ENCODE measurements at regions not wholly inside any gene's neighbourhood (a gene's known extent, or its start where the extent isn't known, plus 50 kb on each side); places are given as distances from the start of the nearest gene placed in this dataset.

GRCh38 chrX:110504947-110505346 is 146.3 kb downstream of the RTL9 start:
- Histone ChIP-seq H3K9ac (replicated peaks; ENCODE audit: extremely low read depth, insufficient read depth, low read length) (no peak overlapping the region), H2AFZ (ENCODE audit: low read depth, low read length) (no peak overlapping the region), H3K4me1 (ENCODE audit: control insufficient read depth, extremely low read depth, insufficient read depth, low read length) (no peaks in the 10 kb centered on the region), H3K9me3 (replicated peaks; ENCODE audit: control insufficient read depth, insufficient read depth, low read length) (no peaks in the 10 kb centered on the region), H3K4me3 (replicated peaks in 1 of 3; ENCODE audit: insufficient read depth in 1 of 3, low read depth in 1 of 3, low read length in 3 of 3) (no peak overlapping the region), H3K4me2 (ENCODE audit: insufficient read depth, low read length) (no peak overlapping the region), H3K27ac (ENCODE audit: insufficient read depth, low read depth, low read length) (no peak overlapping the region), H3K9me1 (replicated peaks; ENCODE audit: control insufficient read depth, extremely low read depth, insufficient read depth, low read length) (no peaks in the 10 kb centered on the region), H4K20me1 (replicated peaks; ENCODE audit: control insufficient read depth, extremely low read depth, insufficient read depth, low read length) (no peaks in the 10 kb centered on the region), H3K27me3 (ENCODE audit: control insufficient read depth in 2 of 2, insufficient read depth in 2 of 2, low read length in 2 of 2) (no peaks in the 10 kb centered on the region), H3K79me2 (ENCODE audit: control insufficient read depth, insufficient read depth, low read length) (no peaks in the 10 kb centered on the region), H3K36me3 (ENCODE audit: control insufficient read depth in 2 of 2, extremely low read depth in 1 of 2, insufficient read depth in 2 of 2, low read length in 2 of 2) (no peaks in the 10 kb centered on the region)
- TF ChIP-seq POLR2AphosphoS5 (IDR thresholded peaks at IDR 0.05; ENCODE audit: insufficient read depth, low read depth, low read length) = no peak
- no peak for TF ChIP-seq JUN (IDR thresholded peaks at IDR 0.05; ENCODE audit: borderline replicate concordance, insufficient read depth, insufficient read length, low read depth)
- no peak for TF ChIP-seq POLR2A (IDR thresholded peaks at IDR 0.05; ENCODE audit: low read depth, low read length)
- TF ChIP-seq MYC (IDR thresholded peaks at IDR 0.05; ENCODE audit: low read depth, low read length) = no peak
- no peak for TF ChIP-seq GATA2 (IDR thresholded peaks at IDR 0.05; ENCODE audit: insufficient read depth, insufficient read length, low read depth, low read length)
- no peak for TF ChIP-seq FOS (IDR thresholded peaks at IDR 0.05; ENCODE audit: borderline replicate concordance, insufficient read depth, low read length)
- no peak for TF ChIP-seq MAX (IDR thresholded peaks at IDR 0.05; ENCODE audit: insufficient read depth, insufficient read length)
- TF ChIP-seq CTCF (IDR thresholded peaks at IDR 0.05; ENCODE audit: extremely low read depth in 1 of 2, insufficient read depth in 1 of 2, low read depth in 1 of 2, low read length in 2 of 2) = no peak
- no peak for TF ChIP-seq EZH2 (IDR thresholded peaks at IDR 0.05; ENCODE audit: borderline replicate concordance, low read depth, low read length, severe bottlenecking)
- ChIA-PET POLR2A (no interaction called here), CTCF (no interaction called here)
- intact Hi-C loops (cut with micrococcal nuclease) = no loop called here
- FAIRE-seq (no peak), DNase-seq (ENCODE audit: low read depth, low spot score) (no peak)
- dilution Hi-C loops (cut with MboI; ENCODE audit: extremely low pct_ligation_motif_present, low sequenced_read_pairs) = no loop called here
- no TSS peak for BruUV-seq (replicated peaks)
